ENCODE measurements at regions not wholly inside any gene's neighbourhood (a gene's known extent, or its start where the extent isn't known, plus 50 kb on each side); places are given as distances from the start of the nearest gene placed in this dataset.

GRCh38 chr9:17004500-17004899 is 130.3 kb upstream of the CNTLN start:
- TF ChIP-seq EZH2 (IDR thresholded peaks at IDR 0.05; ENCODE audit: borderline replicate concordance, insufficient read depth, low read length, poor library complexity, severe bottlenecking) (no peak), POLR2AphosphoS5 (IDR thresholded peaks at IDR 0.05) (no peak)
- TF ChIP-seq, protein P1, sequence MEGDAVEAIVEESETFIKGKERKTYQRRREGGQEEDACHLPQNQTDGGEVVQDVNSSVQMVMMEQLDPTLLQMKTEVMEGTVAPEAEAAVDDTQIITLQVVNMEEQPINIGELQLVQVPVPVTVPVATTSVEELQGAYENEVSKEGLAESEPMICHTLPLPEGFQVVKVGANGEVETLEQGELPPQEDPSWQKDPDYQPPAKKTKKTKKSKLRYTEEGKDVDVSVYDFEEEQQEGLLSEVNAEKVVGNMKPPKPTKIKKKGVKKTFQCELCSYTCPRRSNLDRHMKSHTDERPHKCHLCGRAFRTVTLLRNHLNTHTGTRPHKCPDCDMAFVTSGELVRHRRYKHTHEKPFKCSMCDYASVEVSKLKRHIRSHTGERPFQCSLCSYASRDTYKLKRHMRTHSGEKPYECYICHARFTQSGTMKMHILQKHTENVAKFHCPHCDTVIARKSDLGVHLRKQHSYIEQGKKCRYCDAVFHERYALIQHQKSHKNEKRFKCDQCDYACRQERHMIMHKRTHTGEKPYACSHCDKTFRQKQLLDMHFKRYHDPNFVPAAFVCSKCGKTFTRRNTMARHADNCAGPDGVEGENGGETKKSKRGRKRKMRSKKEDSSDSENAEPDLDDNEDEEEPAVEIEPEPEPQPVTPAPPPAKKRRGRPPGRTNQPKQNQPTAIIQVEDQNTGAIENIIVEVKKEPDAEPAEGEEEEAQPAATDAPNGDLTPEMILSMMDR (IDR thresholded peaks at IDR 0.05; ENCODE audit: poor library complexity, severe bottlenecking) = no peak
